ENCODE measurements at regions not wholly inside any gene's neighbourhood (a gene's known extent, or its start where the extent isn't known, plus 50 kb on each side); places are given as distances from the start of the nearest gene placed in this dataset.

DNA sequence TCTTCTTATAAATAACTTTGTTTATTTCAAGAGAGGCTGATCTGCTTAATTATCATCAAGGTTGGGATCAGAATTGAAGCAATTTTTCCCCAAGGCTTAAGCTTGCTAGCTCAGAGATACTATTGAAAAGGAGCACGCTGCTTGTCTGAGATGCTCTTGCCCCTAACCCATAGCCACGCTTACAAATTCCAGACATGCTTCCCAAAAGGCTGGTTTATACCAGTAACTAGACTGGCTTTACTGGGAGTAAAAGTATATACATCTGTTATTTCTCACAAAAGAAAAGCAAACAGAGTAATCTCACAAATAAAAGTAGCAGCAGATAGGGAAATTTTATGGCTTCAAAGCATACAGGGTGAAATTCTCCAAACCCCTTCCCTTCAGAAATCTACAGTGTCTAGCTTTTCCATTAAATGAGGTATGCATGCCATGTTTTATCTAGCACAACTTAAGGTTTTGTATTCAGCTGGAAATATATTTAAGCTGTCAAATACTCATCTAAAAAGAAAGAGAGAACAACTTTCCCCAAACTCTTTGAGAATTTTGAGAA is 163.2 kb upstream of the TRPC7 start:
- no peaks in the 10 kb centered on the region for H3K27me3 ChIP-seq (ENCODE audit: insufficient read depth, low read length)
- no peak overlapping the region for H3K27ac ChIP-seq (ENCODE audit: low read length)
- H3K9ac ChIP-seq (ENCODE audit: low read depth, low read length), result no peak overlapping the region
- no peaks in the 10 kb centered on the region for H3K9me3 ChIP-seq (ENCODE audit: insufficient read depth, low read depth, low read length)
- H3K4me1 ChIP-seq (ENCODE audit: insufficient read depth, low read length), result peaks cover 6% of the 10 kb centered on the region; the same call in 1 of the 2 replicates
- H3K36me3 ChIP-seq (ENCODE audit: insufficient read depth, low read depth, low read length), result no peaks in the 10 kb centered on the region
- no peak overlapping the region for H3K4me3 ChIP-seq (ENCODE audit: low read length)

DNA sequence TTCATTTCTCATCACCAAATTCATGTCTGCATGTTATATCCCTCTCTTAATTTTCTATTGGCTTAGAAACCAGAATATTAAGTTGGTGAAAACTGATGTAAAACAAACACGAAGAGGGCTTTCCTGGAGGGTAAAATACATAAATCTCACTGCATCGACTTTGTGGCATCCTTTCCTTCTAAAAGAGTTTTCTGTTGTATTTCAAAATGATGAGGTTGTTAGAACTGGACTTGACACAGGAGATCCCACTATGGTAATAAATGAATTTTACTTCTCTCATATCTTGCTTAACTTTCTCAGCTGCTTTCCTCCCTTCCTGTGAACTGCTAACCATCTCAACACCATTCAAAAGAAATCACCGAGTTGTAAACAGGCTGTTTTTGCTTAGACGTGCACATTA is 162.0 kb upstream of the TRPC7 start:
- H3K4me3 ChIP-seq (ENCODE audit: low read length), result no peak overlapping the region
- no peaks in the 10 kb centered on the region for H3K36me3 ChIP-seq (ENCODE audit: insufficient read depth, low read depth, low read length)
- no peak overlapping the region for H3K27ac ChIP-seq (ENCODE audit: low read length)
- peaks cover 6% of the 10 kb centered on the region; the same call in 1 of the 2 replicates for H3K4me1 ChIP-seq (ENCODE audit: insufficient read depth, low read length)
- no peaks in the 10 kb centered on the region for H3K27me3 ChIP-seq (ENCODE audit: insufficient read depth, low read length)
- no peaks in the 10 kb centered on the region for H3K9me3 ChIP-seq (ENCODE audit: insufficient read depth, low read depth, low read length)
- H3K9ac ChIP-seq (ENCODE audit: low read depth, low read length), result no peak overlapping the region

DNA sequence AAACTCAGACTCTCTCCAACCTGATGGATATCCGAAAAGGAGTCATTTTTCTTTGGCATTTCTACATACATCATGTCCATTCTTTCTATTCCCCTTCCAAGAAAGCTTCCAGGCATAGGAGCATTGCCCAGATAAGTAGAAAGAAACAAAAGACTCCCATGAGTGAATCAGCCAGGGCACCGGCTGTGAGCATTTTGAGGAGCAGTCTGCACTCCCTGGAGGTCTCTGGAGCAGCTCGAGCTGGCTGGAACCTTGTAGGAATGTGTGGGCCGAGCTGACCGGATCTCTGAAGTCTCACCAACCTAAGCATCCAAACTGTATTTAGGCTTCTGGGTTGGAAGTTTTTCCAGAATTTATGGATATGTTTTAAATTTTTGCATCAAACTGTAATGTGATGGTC is 161.4 kb upstream of the TRPC7 start:
- Histone ChIP-seq H3K36me3 (ENCODE audit: insufficient read depth, low read depth, low read length) (no peaks in the 10 kb centered on the region), H3K27ac (ENCODE audit: low read length) (no peak overlapping the region), H3K27me3 (ENCODE audit: insufficient read depth, low read length) (no peaks in the 10 kb centered on the region), H3K9me3 (ENCODE audit: insufficient read depth, low read depth, low read length) (no peaks in the 10 kb centered on the region), H3K4me3 (ENCODE audit: low read length) (no peak overlapping the region), H3K4me1 (ENCODE audit: insufficient read depth, low read length) (peaks cover 6% of the 10 kb centered on the region; the same call in 1 of the 2 replicates), H3K9ac (ENCODE audit: low read depth, low read length) (no peak overlapping the region)

DNA sequence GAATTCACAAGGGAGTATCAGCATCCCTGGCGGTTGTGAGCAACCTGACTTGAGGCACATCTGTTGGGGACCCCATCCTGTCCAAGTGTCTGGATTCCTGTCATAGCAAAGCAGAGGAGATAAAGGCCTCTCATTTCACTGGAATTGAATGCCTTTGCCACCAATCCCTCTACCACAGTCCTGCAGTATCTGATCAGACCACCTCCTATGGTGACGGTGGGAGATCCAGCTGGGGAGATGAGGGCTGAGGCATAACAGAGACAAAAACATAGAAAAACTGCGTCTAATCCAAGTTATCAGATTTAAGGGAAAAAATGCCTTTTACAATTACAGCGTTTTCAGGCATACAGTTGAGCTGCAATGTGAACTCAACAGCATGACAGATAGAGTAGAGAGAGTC is 160.7 kb upstream of the TRPC7 start:
- Histone ChIP-seq H3K36me3 (ENCODE audit: insufficient read depth, low read depth, low read length) (no peaks in the 10 kb centered on the region), H3K4me3 (ENCODE audit: low read length) (no peak overlapping the region), H3K27me3 (ENCODE audit: insufficient read depth, low read length) (no peaks in the 10 kb centered on the region), H3K9me3 (ENCODE audit: insufficient read depth, low read depth, low read length) (no peaks in the 10 kb centered on the region), H3K4me1 (ENCODE audit: insufficient read depth, low read length) (peaks cover 6% of the 10 kb centered on the region; the same call in 1 of the 2 replicates), H3K27ac (ENCODE audit: low read length) (no peak overlapping the region), H3K9ac (ENCODE audit: low read depth, low read length) (no peak overlapping the region)

DNA sequence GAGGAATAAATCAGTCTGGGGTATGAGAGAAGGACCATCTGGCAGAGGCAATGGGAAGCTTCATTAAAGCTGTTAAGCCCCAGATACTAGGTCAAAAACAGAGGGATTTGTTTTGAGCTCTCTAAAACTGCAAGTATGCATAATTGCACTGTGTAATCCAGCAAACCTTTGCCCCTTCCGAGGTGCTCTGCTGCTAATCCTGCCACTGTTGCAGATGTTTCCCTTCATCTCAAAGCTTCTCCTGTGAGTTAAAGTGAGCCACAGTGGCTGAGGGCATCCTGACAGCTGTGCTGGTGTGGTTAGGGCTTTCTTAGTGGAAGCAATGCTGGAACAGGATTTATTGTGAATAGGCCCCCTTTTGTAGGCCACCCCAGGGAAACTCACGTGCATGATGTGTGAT is 160.3 kb upstream of the TRPC7 start:
- H3K9me3 ChIP-seq (ENCODE audit: insufficient read depth, low read depth, low read length), result no peaks in the 10 kb centered on the region
- no peaks in the 10 kb centered on the region for H3K36me3 ChIP-seq (ENCODE audit: insufficient read depth, low read depth, low read length)
- peaks cover 6% of the 10 kb centered on the region; the same call in 1 of the 2 replicates for H3K4me1 ChIP-seq (ENCODE audit: insufficient read depth, low read length)
- no peak overlapping the region for H3K4me3 ChIP-seq (ENCODE audit: low read length)
- no peak overlapping the region for H3K9ac ChIP-seq (ENCODE audit: low read depth, low read length)
- H3K27me3 ChIP-seq (ENCODE audit: insufficient read depth, low read length), result no peaks in the 10 kb centered on the region
- H3K27ac ChIP-seq (ENCODE audit: low read length), result no peak overlapping the region

DNA sequence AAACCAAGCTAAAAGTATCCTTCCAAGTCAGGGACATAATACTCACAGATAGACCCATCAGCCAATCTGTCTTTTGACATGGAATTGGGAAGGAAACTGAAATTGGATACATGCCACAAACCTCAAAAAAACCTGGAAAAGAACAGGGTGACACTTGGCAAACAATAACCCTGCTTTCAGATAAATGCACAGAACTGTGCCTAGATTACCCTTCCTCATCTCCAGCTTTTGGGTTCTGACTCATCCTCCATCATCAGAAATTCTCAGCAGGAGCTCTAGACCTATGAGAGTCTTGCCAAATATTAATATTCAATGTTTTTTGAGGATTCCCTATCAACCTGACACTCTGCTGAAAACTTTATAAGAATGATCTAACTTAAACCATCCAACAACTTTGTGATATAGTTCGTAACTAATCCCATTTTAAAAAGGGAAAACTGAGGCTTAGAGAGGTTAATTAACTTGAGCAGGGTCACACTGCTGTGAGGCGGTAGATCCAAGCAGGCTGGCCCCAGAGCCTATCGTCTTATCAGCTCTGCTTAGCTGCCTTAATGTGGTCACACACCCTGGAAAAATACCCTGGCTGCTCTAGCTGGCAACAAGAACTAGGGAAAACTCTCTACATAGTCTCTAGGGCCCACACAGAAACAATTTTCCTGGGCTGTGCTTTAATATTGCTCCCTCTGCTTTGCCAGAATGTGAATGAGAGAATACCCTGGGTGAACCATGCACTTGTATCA is 157.0 kb upstream of the TRPC7 start:
- H3K9ac ChIP-seq (ENCODE audit: low read depth, low read length), result no peak overlapping the region
- no peak overlapping the region for H3K4me3 ChIP-seq (ENCODE audit: low read length)
- H3K27me3 ChIP-seq (ENCODE audit: insufficient read depth, low read length), result no peaks in the 10 kb centered on the region
- H3K27ac ChIP-seq (ENCODE audit: low read length), result no peak overlapping the region
- peaks cover 6% of the 10 kb centered on the region; the same call in 1 of the 2 replicates for H3K4me1 ChIP-seq (ENCODE audit: insufficient read depth, low read length)
- H3K9me3 ChIP-seq (ENCODE audit: insufficient read depth, low read depth, low read length), result no peaks in the 10 kb centered on the region
- H3K36me3 ChIP-seq (ENCODE audit: insufficient read depth, low read depth, low read length), result no peaks in the 10 kb centered on the region

DNA sequence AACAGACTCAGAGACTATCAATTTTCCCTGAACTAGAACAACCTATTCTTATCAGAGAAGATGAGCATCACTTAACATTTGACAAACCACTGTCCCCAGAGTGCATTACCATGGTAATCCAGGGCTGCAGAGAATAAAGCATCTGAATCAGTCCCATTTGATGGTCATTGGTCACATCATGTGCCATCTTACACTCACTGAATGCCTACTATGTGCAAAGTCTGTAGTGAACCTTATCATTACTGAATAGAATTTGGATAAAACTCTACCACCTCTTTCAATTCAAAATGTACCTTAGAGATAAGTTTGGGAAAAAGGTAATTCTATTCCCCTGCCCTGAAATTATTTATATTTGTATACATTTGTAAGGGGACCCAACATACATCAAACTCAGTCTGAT is 156.4 kb upstream of the TRPC7 start:
- no peak overlapping the region for H3K4me3 ChIP-seq (ENCODE audit: low read length)
- H3K9ac ChIP-seq (ENCODE audit: low read depth, low read length), result no peak overlapping the region
- no peaks in the 10 kb centered on the region for H3K36me3 ChIP-seq (ENCODE audit: insufficient read depth, low read depth, low read length)
- no peak overlapping the region for H3K27ac ChIP-seq (ENCODE audit: low read length)
- H3K27me3 ChIP-seq (ENCODE audit: insufficient read depth, low read length), result no peaks in the 10 kb centered on the region
- peaks cover 6% of the 10 kb centered on the region; the same call in 1 of the 2 replicates for H3K4me1 ChIP-seq (ENCODE audit: insufficient read depth, low read length)
- no peaks in the 10 kb centered on the region for H3K9me3 ChIP-seq (ENCODE audit: insufficient read depth, low read depth, low read length)

DNA sequence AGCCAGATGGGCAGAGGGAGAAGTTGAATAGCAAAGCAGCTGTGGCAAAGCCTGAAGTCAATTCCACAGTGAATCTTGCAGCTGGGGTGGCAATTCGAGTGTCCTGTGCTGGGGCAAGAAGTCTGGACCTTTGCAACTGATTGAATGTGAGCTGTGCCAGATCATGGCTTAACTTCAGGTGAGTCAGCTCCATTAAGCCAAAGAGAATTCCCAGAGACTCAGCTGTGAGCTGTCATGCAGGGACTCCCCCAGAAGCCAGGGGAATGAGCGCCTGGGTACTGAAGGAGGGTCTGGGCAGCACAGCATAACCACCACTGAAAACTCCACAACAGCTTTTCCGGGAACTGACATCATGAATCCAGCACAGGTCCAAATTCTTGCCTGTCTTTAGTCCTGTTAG is 153.5 kb upstream of the TRPC7 start:
- H3K9me3 ChIP-seq (ENCODE audit: insufficient read depth, low read depth, low read length), result no peaks in the 10 kb centered on the region
- H3K9ac ChIP-seq (ENCODE audit: low read depth, low read length), result no peak overlapping the region
- no peaks in the 10 kb centered on the region for H3K36me3 ChIP-seq (ENCODE audit: insufficient read depth, low read depth, low read length)
- H3K27me3 ChIP-seq (ENCODE audit: insufficient read depth, low read length), result no peaks in the 10 kb centered on the region
- no peak overlapping the region for H3K4me3 ChIP-seq (ENCODE audit: low read length)
- H3K27ac ChIP-seq (ENCODE audit: low read length), result no peak overlapping the region
- H3K4me1 ChIP-seq (ENCODE audit: insufficient read depth, low read length), result peaks cover 6% of the 10 kb centered on the region; the same call in 1 of the 2 replicates

DNA sequence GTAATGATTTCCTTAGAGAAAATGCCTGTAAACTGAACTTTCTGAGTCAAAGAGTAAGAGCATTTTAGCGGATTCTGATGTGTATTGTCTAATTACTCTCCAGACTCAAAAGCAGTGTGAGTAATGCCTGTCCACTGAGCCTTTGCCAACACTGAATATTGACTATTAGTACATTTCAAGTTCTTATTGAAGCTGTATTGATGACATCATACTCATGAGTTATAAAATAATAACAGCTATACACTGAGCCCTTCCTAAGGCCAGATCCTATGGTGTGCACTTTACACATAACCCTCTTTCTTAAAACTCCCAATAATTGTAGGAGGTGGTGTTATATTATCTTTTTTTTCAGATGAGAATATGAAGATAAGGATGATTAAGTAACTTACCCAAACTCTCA is 152.8 kb upstream of the TRPC7 start:
- no peak overlapping the region for H3K4me3 ChIP-seq (ENCODE audit: low read length)
- H3K9ac ChIP-seq (ENCODE audit: low read depth, low read length), result no peak overlapping the region
- no peaks in the 10 kb centered on the region for H3K36me3 ChIP-seq (ENCODE audit: insufficient read depth, low read depth, low read length)
- no peaks in the 10 kb centered on the region for H3K27me3 ChIP-seq (ENCODE audit: insufficient read depth, low read length)
- H3K4me1 ChIP-seq (ENCODE audit: insufficient read depth, low read length), result peaks cover 6% of the 10 kb centered on the region; the same call in 1 of the 2 replicates
- H3K9me3 ChIP-seq (ENCODE audit: insufficient read depth, low read depth, low read length), result no peaks in the 10 kb centered on the region
- no peak overlapping the region for H3K27ac ChIP-seq (ENCODE audit: low read length)

DNA sequence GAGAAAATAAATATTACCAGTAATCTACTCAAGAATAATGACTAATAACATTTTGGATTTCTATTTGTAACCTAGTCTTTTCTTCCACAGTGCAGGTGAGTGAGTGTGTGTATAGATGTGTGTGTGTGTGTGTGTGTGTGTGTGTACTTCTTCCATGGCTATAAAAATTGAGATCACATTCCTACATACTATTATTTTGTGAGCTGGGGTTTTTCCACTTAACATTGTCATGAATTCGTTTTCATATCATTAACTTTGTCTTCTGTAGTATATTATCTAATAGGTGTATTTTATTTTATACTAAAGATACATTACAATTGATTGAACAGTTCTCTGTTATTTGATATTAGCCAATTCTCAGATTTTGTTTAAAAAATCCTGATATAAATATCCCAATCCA is 152.4 kb upstream of the TRPC7 start:
- H3K27ac ChIP-seq (ENCODE audit: low read length), result no peak overlapping the region
- H3K4me1 ChIP-seq (ENCODE audit: insufficient read depth, low read length), result peaks cover 6% of the 10 kb centered on the region; the same call in 1 of the 2 replicates
- no peaks in the 10 kb centered on the region for H3K27me3 ChIP-seq (ENCODE audit: insufficient read depth, low read length)
- no peak overlapping the region for H3K9ac ChIP-seq (ENCODE audit: low read depth, low read length)
- H3K9me3 ChIP-seq (ENCODE audit: insufficient read depth, low read depth, low read length), result no peaks in the 10 kb centered on the region
- H3K4me3 ChIP-seq (ENCODE audit: low read length), result no peak overlapping the region
- H3K36me3 ChIP-seq (ENCODE audit: insufficient read depth, low read depth, low read length), result no peaks in the 10 kb centered on the region

DNA sequence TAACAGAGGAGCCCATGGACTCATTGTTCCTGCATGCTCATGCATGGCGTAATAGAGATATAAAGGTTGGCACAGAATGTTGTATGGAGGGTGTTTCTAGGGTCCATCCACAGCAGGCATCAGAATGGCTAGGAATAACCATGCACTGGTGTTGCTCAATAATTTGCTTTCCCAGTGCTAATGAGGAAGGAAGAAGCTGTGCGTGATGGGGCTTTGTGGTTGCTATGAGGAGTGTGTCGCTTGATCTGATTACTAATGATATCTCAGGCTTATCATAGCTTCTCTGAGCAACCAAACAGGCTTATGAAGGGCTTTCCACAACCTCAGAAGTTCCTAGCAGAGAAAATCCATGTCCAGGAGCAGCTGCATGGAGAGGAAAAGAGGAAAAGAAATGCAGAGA is 151.3 kb upstream of the TRPC7 start:
- Histone ChIP-seq H3K36me3 (ENCODE audit: insufficient read depth, low read depth, low read length) (no peaks in the 10 kb centered on the region), H3K27ac (ENCODE audit: low read length) (no peak overlapping the region), H3K4me1 (ENCODE audit: insufficient read depth, low read length) (peaks cover 6% of the 10 kb centered on the region; the same call in 1 of the 2 replicates), H3K4me3 (ENCODE audit: low read length) (no peak overlapping the region), H3K27me3 (ENCODE audit: insufficient read depth, low read length) (no peaks in the 10 kb centered on the region), H3K9ac (ENCODE audit: low read depth, low read length) (no peak overlapping the region; the same call in 1 of the 2 replicates), H3K9me3 (ENCODE audit: insufficient read depth, low read depth, low read length) (no peaks in the 10 kb centered on the region)

DNA sequence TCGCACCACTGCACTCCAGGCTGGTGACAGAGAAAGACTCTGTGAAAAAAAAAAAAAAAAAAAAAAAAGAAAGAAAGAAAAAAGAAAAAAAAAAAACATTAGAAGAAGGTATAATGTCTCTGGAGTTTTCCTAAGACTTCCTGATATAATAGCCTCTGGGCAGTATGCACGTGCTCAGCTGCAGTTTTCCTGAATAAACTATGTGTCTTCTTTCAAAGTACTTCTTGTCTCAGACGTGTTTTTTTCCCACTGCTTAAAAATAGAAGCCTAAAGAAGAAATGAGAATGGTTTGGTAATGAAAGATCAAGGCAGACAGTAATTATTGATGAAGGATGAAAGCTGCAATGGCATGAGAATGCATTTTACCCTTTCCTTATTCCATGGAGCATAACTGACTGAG is 148.1 kb upstream of the TRPC7 start:
- Histone ChIP-seq H3K36me3 (ENCODE audit: insufficient read depth, low read depth, low read length) (no peaks in the 10 kb centered on the region), H3K9me3 (ENCODE audit: insufficient read depth, low read depth, low read length) (no peaks in the 10 kb centered on the region), H3K9ac (ENCODE audit: low read depth, low read length) (no peak overlapping the region), H3K4me3 (ENCODE audit: low read length) (no peak overlapping the region), H3K4me1 (ENCODE audit: insufficient read depth, low read length) (peaks cover 6% of the 10 kb centered on the region; the same call in 1 of the 2 replicates), H3K27me3 (ENCODE audit: insufficient read depth, low read length) (no peaks in the 10 kb centered on the region), H3K27ac (ENCODE audit: low read length) (no peak overlapping the region)
